GM23338 (cell line): ENCODE measurements at regions not wholly inside any gene's neighbourhood (a gene's known extent, or its start where the extent isn't known, plus 50 kb on each side); places are given as distances from the start of the nearest gene placed in this dataset.

Experiments used
- ATAC-seq: fragments of 200-7000 bp; cut with Tn5 transposase; 3 replicates; pipeline ENCODE4 v1.9.1; 2020
- DNase-seq: peaks from one replicate; pipeline ENCODE4 v3.0.0-alpha.2; 2015; ENCODE audit warnings: low spot score
- H2AFZ ChIP-seq: fragments of 200-600 bp; sonication (generic); 2 replicates; pipeline ENCODE4 v1.8.0; 2016; ENCODE audit warnings: antibody characterized with exemption, mild to moderate bottlenecking, moderate library complexity
- H3F3A ChIP-seq: fragments of 200-600 bp; sonication (generic); replicated peaks from 2 replicates; pipeline ENCODE4 v1.8.0; 2017; ENCODE audit warnings: antibody characterized with exemption, mixed run types, low read depth
- H3K27ac ChIP-seq: fragments of 200-600 bp; sonication (generic); 2 replicates; pipeline ENCODE4 v1.6.1; 2016; ENCODE audit warnings: low read depth
- H3K27me3 ChIP-seq: fragments of 200-600 bp; sonication (generic); 2 replicates; pipeline ENCODE4 v1.8.0; 2016; ENCODE audit warnings: mild to moderate bottlenecking, mixed run types, moderate library complexity; ENCODE audit not compliant: insufficient read depth
- H3K36me3 ChIP-seq: fragments of 200-600 bp; sonication (generic); 2 replicates; pipeline ENCODE4 v1.8.0; 2016; ENCODE audit warnings: mild to moderate bottlenecking; ENCODE audit not compliant: insufficient read depth
- H3K4me1 ChIP-seq: fragments of 200-600 bp; sonication (generic); 2 replicates; pipeline ENCODE4 v1.8.0; 2016; ENCODE audit warnings: mild to moderate bottlenecking, moderate library complexity; ENCODE audit not compliant: insufficient read depth
- H3K4me2 ChIP-seq: fragments of 200-600 bp; sonication (generic); 2 replicates; pipeline ENCODE4 v1.7.1; 2017; ENCODE audit warnings: mixed run types
- H3K4me3 ChIP-seq: fragments of 200-600 bp; sonication (generic); 2 replicates; pipeline ENCODE4 v1.6.1; 2016; ENCODE audit warnings: mixed run types
- H3K79me2 ChIP-seq: fragments of 200-600 bp; sonication (generic); replicated peaks from 2 replicates; pipeline ENCODE4 v1.8.0; 2017; ENCODE audit warnings: mild to moderate bottlenecking; ENCODE audit not compliant: insufficient read depth
- H3K9me2 ChIP-seq: fragments of 200-600 bp; sonication (generic); 2 replicates; pipeline ENCODE4 v1.8.0; 2017; ENCODE audit not compliant: insufficient read depth
- H4K20me1 ChIP-seq: fragments of 200-600 bp; sonication (generic); replicated peaks from 2 replicates; pipeline ENCODE4 v1.8.0; 2017; ENCODE audit warnings: mild to moderate bottlenecking; ENCODE audit not compliant: insufficient read depth
- H3K27ac Mint-ChIP-seq: 2 replicates; pipeline ENCODE4 v1.8.0; 2020; ENCODE audit warnings: inconsistent platforms, mild to moderate bottlenecking, moderate library complexity, mixed read lengths
- H3K27me3 Mint-ChIP-seq: 3 replicates; pipeline ENCODE4 v1.8.0; 2022; ENCODE audit warnings: low read depth, mild to moderate bottlenecking, moderate library complexity, mixed read lengths, inconsistent platforms; ENCODE audit not compliant: insufficient read depth, poor library complexity
- H3K36me3 Mint-ChIP-seq: 3 replicates; pipeline ENCODE4 v1.8.0; 2021; ENCODE audit warnings: low read depth, mild to moderate bottlenecking, inconsistent platforms, moderate library complexity, mixed read lengths
- H3K4me1 Mint-ChIP-seq: 3 replicates; pipeline ENCODE4 v1.8.0; 2020; ENCODE audit warnings: mild to moderate bottlenecking, inconsistent platforms, mixed read lengths
- H3K4me3 Mint-ChIP-seq: 3 replicates; pipeline ENCODE4 v1.8.0; 2021; ENCODE audit warnings: moderate library complexity, mild to moderate bottlenecking, inconsistent platforms, mixed read lengths
- H3K9me3 Mint-ChIP-seq: 3 replicates; pipeline ENCODE4 v1.8.0; 2020; ENCODE audit warnings: moderate library complexity, mild to moderate bottlenecking, inconsistent platforms, mixed read lengths
- EZH2 ChIP-seq: fragments of 200-600 bp; sonication (generic); IDR thresholded peaks from one replicate; pipeline ENCODE4 v1.8.0; 2017; ENCODE audit warnings: antibody characterized with exemption, mild to moderate bottlenecking, low read depth; ENCODE audit not compliant: unreplicated experiment
- EZH2phosphoT487 ChIP-seq: fragments of 200-600 bp; sonication (generic); IDR thresholded peaks from one replicate; pipeline ENCODE4 v1.8.1; 2018; ENCODE audit warnings: antibody characterized with exemption; ENCODE audit not compliant: unreplicated experiment
- JUNB ChIP-seq: IDR thresholded peaks from one replicate; pipeline ENCODE4 v1.6.1; 2016; ENCODE audit warnings: antibody characterized with exemption; ENCODE audit not compliant: unreplicated experiment
- NANOG ChIP-seq: IDR thresholded peaks from 2 replicates; pipeline ENCODE4 v1.6.1; 2016; ENCODE audit warnings: antibody characterized with exemption, borderline replicate concordance
- ZNF114 ChIP-seq: fragments of 250-450 bp; sonication (Bioruptor Pico); IDR thresholded peaks from 2 replicates; pipeline ENCODE4 v1.5.0; 2020; ENCODE audit warnings: mild to moderate bottlenecking, moderate library complexity
- ZNF331 ChIP-seq: fragments of 250-450 bp; sonication (Bioruptor Pico); IDR thresholded peaks from 2 replicates; pipeline ENCODE4 v1.5.0; 2020; ENCODE audit warnings: low read depth, mild to moderate bottlenecking, moderate library complexity
- TF ChIP-seq, protein P1 (sequence below): IDR thresholded peaks from one replicate; pipeline ENCODE4 v1.6.1; 2018; ENCODE audit warnings: antibody characterized with exemption; ENCODE audit not compliant: unreplicated experiment
- TF ChIP-seq, protein P2 (sequence below): fragments of 250-450 bp; sonication (Bioruptor Pico); IDR thresholded peaks from 2 replicates; pipeline ENCODE4 v1.5.0; 2020; ENCODE audit warnings: mild to moderate bottlenecking, moderate library complexity

DNA sequence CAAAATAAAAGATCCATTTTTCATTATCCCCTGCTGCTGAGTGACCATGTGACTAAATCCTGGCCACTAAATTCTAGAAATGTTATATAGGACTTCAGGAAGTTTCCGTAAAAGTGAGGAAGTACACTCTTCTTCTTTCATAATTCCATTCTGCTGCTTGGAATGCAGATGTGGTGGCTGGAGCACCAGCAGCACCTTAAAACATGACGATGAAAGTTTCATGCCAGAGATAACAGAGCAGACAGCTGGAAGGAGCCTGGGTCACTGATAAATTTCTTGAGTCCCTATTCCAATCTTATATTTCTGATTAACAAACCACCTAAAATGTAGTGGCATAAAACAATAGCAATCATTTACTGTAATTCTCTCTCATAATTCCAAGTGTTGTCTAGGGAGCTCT is 238.7 kb downstream of the TBL1XR1 start (continued):
- TF ChIP-seq, protein P1, sequence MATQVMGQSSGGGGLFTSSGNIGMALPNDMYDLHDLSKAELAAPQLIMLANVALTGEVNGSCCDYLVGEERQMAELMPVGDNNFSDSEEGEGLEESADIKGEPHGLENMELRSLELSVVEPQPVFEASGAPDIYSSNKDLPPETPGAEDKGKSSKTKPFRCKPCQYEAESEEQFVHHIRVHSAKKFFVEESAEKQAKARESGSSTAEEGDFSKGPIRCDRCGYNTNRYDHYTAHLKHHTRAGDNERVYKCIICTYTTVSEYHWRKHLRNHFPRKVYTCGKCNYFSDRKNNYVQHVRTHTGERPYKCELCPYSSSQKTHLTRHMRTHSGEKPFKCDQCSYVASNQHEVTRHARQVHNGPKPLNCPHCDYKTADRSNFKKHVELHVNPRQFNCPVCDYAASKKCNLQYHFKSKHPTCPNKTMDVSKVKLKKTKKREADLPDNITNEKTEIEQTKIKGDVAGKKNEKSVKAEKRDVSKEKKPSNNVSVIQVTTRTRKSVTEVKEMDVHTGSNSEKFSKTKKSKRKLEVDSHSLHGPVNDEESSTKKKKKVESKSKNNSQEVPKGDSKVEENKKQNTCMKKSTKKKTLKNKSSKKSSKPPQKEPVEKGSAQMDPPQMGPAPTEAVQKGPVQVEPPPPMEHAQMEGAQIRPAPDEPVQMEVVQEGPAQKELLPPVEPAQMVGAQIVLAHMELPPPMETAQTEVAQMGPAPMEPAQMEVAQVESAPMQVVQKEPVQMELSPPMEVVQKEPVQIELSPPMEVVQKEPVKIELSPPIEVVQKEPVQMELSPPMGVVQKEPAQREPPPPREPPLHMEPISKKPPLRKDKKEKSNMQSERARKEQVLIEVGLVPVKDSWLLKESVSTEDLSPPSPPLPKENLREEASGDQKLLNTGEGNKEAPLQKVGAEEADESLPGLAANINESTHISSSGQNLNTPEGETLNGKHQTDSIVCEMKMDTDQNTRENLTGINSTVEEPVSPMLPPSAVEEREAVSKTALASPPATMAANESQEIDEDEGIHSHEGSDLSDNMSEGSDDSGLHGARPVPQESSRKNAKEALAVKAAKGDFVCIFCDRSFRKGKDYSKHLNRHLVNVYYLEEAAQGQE: no peak

DNA sequence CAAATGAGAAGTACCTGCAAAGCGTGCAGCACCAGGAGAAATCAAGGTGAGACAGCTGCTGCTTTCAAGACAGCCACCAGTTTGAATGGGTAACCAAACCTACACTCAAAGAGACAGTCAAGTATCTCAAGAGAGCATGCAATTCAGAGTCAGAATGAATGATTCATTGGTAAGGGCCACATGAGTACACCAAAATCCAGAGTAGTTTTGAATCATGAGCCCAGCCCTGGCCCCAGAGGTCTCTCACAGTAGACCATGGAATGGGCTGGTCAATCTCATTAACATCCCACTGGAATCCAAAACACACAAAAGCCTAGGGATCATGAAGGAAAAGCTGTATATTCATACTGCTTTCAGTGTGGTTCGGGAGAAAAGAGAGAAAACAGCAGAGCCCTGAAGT is 242.8 kb downstream of the TBL1XR1 start:
- no peak overlapping the region for H3K27ac ChIP-seq
- H2AFZ ChIP-seq: no peak overlapping the region
- H3K4me3 ChIP-seq: no peak overlapping the region
- ATAC-seq: no peak
- TF ChIP-seq JUNB (no peak), ZNF331 (CRISPR knock-in tag) (no peak), NANOG (no peak), EZH2phosphoT487 (no peak), EZH2 (no peak), ZNF114 (CRISPR knock-in tag) (no peak)
- TF ChIP-seq, protein P1: no peak
- TF ChIP-seq, protein P2, sequence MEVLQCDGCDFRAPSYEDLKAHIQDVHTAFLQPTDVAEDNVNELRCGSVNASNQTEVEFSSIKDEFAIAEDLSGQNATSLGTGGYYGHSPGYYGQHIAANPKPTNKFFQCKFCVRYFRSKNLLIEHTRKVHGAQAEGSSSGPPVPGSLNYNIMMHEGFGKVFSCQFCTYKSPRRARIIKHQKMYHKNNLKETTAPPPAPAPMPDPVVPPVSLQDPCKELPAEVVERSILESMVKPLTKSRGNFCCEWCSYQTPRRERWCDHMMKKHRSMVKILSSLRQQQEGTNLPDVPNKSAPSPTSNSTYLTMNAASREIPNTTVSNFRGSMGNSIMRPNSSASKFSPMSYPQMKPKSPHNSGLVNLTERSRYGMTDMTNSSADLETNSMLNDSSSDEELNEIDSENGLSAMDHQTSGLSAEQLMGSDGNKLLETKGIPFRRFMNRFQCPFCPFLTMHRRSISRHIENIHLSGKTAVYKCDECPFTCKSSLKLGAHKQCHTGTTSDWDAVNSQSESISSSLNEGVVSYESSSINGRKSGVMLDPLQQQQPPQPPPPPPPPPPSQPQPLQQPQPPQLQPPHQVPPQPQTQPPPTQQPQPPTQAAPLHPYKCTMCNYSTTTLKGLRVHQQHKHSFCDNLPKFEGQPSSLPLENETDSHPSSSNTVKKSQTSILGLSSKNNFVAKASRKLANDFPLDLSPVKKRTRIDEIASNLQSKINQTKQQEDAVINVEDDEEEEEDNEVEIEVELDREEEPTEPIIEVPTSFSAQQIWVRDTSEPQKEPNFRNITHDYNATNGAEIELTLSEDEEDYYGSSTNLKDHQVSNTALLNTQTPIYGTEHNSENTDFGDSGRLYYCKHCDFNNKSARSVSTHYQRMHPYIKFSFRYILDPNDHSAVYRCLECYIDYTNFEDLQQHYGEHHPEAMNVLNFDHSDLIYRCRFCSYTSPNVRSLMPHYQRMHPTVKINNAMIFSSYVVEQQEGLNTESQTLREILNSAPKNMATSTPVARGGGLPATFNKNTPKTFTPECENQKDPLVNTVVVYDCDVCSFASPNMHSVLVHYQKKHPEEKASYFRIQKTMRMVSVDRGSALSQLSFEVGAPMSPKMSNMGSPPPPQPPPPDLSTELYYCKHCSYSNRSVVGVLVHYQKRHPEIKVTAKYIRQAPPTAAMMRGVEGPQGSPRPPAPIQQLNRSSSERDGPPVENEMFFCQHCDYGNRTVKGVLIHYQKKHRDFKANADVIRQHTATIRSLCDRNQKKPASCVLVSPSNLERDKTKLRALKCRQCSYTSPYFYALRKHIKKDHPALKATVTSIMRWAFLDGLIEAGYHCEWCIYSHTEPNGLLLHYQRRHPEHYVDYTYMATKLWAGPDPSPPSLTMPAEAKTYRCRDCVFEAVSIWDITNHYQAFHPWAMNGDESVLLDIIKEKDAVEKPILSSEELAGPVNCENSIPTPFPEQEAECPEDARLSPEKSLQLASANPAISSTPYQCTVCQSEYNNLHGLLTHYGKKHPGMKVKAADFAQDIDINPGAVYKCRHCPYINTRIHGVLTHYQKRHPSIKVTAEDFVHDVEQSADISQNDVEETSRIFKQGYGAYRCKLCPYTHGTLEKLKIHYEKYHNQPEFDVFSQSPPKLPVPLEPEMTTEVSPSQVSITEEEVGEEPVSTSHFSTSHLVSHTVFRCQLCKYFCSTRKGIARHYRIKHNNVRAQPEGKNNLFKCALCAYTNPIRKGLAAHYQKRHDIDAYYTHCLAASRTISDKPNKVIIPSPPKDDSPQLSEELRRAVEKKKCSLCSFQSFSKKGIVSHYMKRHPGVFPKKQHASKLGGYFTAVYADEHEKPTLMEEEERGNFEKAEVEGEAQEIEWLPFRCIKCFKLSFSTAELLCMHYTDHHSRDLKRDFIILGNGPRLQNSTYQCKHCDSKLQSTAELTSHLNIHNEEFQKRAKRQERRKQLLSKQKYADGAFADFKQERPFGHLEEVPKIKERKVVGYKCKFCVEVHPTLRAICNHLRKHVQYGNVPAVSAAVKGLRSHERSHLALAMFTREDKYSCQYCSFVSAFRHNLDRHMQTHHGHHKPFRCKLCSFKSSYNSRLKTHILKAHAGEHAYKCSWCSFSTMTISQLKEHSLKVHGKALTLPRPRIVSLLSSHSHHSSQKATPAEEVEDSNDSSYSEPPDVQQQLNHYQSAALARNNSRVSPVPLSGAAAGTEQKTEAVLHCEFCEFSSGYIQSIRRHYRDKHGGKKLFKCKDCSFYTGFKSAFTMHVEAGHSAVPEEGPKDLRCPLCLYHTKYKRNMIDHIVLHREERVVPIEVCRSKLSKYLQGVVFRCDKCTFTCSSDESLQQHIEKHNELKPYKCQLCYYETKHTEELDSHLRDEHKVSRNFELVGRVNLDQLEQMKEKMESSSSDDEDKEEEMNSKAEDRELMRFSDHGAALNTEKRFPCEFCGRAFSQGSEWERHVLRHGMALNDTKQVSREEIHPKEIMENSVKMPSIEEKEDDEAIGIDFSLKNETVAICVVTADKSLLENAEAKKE: no peak
- no peak overlapping the region for H3K4me2 ChIP-seq
- Mint-ChIP-seq H3K27ac (no peak overlapping the region), H3K36me3 (no peaks in the 10 kb centered on the region), H3K4me3 (no peak overlapping the region), H3K4me1 (peaks cover 16% of the 10 kb centered on the region), H3K9me3 (no peaks in the 10 kb centered on the region), H3K27me3 (peaks cover 2% of the 10 kb centered on the region)
- no peaks in the 10 kb centered on the region for H3K9me2 ChIP-seq
- H4K20me1 ChIP-seq: no peaks in the 10 kb centered on the region
- H3K4me1 ChIP-seq: no peaks in the 10 kb centered on the region; the same call in 1 of the 2 replicates
- no peaks in the 10 kb centered on the region for H3K27me3 ChIP-seq
- no peaks in the 10 kb centered on the region for H3K79me2 ChIP-seq
- H3F3A ChIP-seq: no peaks in the 10 kb centered on the region
- H3K36me3 ChIP-seq: no peaks in the 10 kb centered on the region
- DNase-seq: no peak
